Neutrophil (primary cell): ENCODE measurements at regions not wholly inside any gene's neighbourhood (a gene's known extent, or its start where the extent isn't known, plus 50 kb on each side); places are given as distances from the start of the nearest gene placed in this dataset.

ENCODE experiments used
- H3K27ac ChIP-seq: fragments of 200-600 bp; sonication (generic); 2 replicates; pipeline ENCODE4 v1.5.1; 2016; ENCODE audit warnings: mild to moderate bottlenecking, moderate library complexity
- H3K27me3 ChIP-seq: fragments of 200-600 bp; sonication (generic); 2 replicates; pipeline ENCODE4 v1.6.0; 2016; ENCODE audit warnings: mild to moderate bottlenecking
- H3K36me3 ChIP-seq: fragments of 200-600 bp; sonication (generic); 2 replicates; pipeline ENCODE4 v1.5.1; 2017
- H3K4me1 ChIP-seq, 2 experiments: fragments of 200-600 bp in 1 of 2; sonication (generic) in 1 of 2; 1 replicate in 1 of 2; 2 replicates in 1 of 2; pipeline versions ENCODE4 v1.5.1 to v1.6.1; 2013 to 2016; ENCODE audit warnings: low read depth in 1 of 2, low read length in 1 of 2, mild to moderate bottlenecking in 1 of 2, moderate library complexity in 1 of 2; ENCODE audit not compliant: control insufficient read depth in 1 of 2, insufficient read depth in 1 of 2
- H3K4me3 ChIP-seq, 2 experiments: fragments of 200-600 bp in 1 of 2; sonication (generic) in 1 of 2; 1 replicate in 1 of 2; 2 replicates in 1 of 2; pipeline ENCODE4 v1.5.1; 2013 to 2016; ENCODE audit warnings: low read depth in 1 of 2, low read length in 1 of 2, mild to moderate bottlenecking in 1 of 2, moderate library complexity in 1 of 2
- H3K9me3 ChIP-seq: fragments of 200-600 bp; sonication (generic); 2 replicates; pipeline ENCODE4 v1.5.1; 2016
- TF ChIP-seq, protein P1 (sequence below): fragments of 200-600 bp; sonication (generic); IDR thresholded peaks from 2 replicates; pipeline ENCODE4 v1.5.1; 2016; ENCODE audit warnings: antibody characterized with exemption

DNA sequence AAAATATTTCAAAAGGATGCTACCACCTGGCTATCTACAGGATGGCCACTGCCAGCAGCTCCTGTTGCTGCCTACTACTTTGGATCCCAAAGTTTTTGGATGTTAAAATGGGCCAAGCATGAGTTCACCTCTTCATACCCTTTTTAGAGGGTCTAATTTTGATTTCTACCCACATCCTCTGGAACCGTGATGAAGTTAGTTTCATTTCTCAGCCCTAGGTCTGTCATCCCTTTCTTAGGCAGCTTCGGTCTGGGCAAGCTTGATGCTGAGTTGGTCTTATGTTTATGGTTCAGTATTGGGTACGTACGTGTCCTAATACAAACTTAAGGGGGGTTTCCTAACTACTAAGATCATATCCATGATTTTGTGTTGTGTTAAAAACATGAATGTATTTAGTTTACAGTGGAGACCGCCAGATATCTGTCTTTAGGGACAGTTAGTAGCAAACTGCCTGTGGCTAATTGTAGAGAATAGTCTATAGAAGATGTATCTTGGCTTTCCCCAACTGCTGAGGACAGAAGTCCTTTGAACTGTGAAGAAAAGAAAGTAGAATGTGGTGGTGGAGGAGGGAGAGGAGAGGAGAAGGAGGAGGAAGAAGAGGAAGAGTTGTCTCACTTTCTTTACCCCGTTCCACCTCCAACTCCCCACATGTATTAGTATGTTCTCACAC lies 184.9 kb downstream of the UBE2E3 start:
- no peaks in the 10 kb centered on the region for H3K9me3 ChIP-seq

DNA sequence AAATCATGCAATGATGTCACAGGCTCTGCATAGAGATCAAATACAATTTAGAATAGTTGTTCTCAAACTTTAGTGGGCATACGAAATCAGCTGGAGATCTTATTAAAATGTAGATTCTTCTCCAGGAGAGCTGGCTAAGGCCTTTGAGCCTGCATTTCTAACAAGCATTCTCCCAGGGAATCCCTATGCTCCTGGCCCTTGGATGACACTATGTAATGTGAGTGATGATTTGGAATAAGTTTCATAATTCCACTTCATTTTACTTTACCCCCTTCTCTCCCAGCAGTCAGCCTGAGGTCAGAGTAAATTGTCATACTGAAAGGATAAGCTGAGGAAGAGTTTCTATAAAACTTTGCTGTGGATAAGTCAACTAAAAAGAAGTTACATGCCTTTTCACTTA lies 189.1 kb downstream of the UBE2E3 start:
- H3K9me3 ChIP-seq: no peaks in the 10 kb centered on the region
- H3K36me3 ChIP-seq: no peaks in the 10 kb centered on the region
- no peak overlapping the region for H3K4me3 ChIP-seq
- no peak overlapping the region for H3K27ac ChIP-seq
- TF ChIP-seq, protein P1, sequence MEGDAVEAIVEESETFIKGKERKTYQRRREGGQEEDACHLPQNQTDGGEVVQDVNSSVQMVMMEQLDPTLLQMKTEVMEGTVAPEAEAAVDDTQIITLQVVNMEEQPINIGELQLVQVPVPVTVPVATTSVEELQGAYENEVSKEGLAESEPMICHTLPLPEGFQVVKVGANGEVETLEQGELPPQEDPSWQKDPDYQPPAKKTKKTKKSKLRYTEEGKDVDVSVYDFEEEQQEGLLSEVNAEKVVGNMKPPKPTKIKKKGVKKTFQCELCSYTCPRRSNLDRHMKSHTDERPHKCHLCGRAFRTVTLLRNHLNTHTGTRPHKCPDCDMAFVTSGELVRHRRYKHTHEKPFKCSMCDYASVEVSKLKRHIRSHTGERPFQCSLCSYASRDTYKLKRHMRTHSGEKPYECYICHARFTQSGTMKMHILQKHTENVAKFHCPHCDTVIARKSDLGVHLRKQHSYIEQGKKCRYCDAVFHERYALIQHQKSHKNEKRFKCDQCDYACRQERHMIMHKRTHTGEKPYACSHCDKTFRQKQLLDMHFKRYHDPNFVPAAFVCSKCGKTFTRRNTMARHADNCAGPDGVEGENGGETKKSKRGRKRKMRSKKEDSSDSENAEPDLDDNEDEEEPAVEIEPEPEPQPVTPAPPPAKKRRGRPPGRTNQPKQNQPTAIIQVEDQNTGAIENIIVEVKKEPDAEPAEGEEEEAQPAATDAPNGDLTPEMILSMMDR: no peak
- H3K27me3 ChIP-seq: no peaks in the 10 kb centered on the region
- H3K4me1 ChIP-seq: no peaks in the 10 kb centered on the region

More for the DNA sequence above, 184.9 kb downstream of the UBE2E3 start:
- H3K27me3 ChIP-seq: no peaks in the 10 kb centered on the region
- no peak overlapping the region for H3K4me3 ChIP-seq
- H3K4me1 ChIP-seq: no peaks in the 10 kb centered on the region
- H3K36me3 ChIP-seq: no peaks in the 10 kb centered on the region
- TF ChIP-seq, protein P1: no peak
- no peak overlapping the region for H3K27ac ChIP-seq

DNA sequence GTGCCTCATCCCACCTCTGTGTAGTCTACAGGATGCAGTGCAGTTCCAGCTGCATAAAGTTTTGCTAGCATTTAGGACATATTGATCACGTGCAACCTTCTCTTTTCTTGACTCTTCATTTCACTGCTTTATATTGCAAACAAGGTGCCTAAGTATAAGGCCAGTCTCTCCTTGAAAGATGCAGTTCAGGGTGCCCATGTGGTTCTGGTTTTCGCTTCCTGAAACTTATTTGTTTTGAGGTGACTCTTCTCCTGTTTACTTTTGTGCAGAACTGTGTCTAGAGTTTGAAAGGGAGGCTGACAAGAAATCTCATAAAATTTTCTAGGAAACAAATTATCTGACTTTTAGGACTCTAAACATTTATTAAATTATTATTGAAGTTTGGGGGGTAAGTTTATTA lies 189.9 kb downstream of the UBE2E3 start:
- H3K4me1 ChIP-seq: no peaks in the 10 kb centered on the region
- TF ChIP-seq, protein P1: no peak
- no peaks in the 10 kb centered on the region for H3K36me3 ChIP-seq
- no peaks in the 10 kb centered on the region for H3K9me3 ChIP-seq
- H3K27me3 ChIP-seq: no peaks in the 10 kb centered on the region
- no peak overlapping the region for H3K27ac ChIP-seq
- H3K4me3 ChIP-seq: no peak overlapping the region

GRCh38 chr2:181172676-181173075 lies 192.3 kb downstream of the UBE2E3 start:
- H3K4me3 ChIP-seq: no peak overlapping the region
- TF ChIP-seq, protein P1: no peak
- no peak overlapping the region for H3K27ac ChIP-seq
- no peaks in the 10 kb centered on the region for H3K4me1 ChIP-seq
- H3K9me3 ChIP-seq: no peaks in the 10 kb centered on the region
- no peaks in the 10 kb centered on the region for H3K27me3 ChIP-seq
- no peaks in the 10 kb centered on the region for H3K36me3 ChIP-seq

DNA sequence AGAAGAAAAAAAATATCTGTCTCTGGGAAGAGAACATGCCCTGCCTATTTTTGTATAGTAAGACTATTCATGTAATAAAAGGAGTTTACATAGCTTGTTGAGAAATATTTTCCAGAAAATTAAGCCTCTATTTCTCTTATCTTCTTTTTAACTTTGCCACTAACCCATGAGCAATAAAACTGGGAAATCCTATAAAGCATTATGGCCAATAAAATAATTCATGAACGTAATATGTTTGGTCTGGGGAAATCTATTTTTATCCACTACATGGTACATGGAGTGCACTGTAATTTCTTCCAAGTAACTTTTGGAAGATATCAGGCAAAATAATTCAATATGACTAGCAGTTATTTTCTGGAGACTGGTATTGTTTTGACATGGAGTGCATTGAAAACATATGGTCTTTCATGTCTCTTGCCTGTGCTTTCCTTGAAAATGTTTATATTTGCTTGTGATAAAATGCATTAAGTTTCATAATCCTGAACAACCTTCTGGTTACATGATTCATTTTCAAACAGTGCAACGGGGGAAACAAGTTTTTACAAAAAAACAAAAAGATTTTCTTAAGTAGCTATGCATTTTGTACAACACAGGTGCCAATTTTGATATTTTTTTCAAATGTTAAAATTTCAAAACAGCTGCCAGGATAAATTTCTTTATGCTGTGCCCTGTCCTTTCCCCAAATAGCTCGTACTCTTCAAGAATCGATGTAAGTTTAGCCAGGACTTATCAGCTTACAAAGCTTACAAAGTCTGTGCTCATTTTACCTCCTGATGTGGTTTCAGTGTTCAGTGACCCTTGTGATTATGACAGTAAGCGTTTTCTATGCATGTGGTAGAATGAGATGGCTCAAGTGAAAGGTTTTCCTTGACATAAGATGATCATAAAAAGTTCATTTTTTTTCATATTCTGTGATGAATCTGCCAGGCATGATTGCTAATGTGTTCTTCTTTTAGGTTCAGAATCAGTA lies 194.5 kb downstream of the UBE2E3 start:
- Histone ChIP-seq H3K4me3 (no peak overlapping the region), H3K4me1 (no peaks in the 10 kb centered on the region), H3K27ac (no peak overlapping the region), H3K36me3 (no peaks in the 10 kb centered on the region), H3K9me3 (no peaks in the 10 kb centered on the region), H3K27me3 (no peaks in the 10 kb centered on the region)
- TF ChIP-seq, protein P1: no peak
